Femur (tissue), 1 donor: ENCODE measurements at regions not wholly inside any gene's neighbourhood (a gene's known extent, or its start where the extent isn't known, plus 50 kb on each side); places are given as distances from the start of the nearest gene placed in this dataset.
"Not testable (repeated sequence)": the region's sequence is repeated elsewhere in the genome, so short reads cannot be mapped to it uniquely, and the experiment has no call there.

Experiments used
- DNase-seq: peaks from one replicate; pipeline ENCODE4 v3.0.0-alpha.2; 2017

DNA sequence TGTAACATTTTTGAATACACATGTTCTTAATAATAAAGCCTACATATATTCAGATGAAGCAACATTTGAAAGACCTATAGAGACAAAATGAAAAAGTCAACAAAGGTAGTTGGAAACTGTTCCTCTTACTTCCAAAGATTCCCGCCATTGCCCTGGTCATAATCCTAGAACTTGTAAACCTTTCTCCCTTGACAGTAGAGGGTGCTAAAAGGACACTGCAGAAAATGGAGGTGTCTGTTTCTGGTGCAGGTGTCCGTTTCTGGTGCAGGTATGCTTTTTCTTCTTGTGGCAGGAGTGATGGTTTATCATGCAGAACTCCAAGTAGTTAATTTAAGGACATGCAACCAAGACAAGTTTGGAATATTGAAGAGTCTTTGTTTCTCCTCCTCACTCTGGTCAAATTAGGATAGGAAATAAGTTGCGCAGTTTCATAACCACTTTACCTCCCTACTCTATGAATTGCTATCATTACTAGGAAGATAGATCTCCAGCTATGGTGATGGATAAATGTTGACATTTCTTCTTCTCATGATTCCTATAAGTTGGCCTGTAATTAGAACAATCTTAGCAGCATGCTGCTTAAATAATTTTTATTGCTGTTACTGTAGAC, 56.0 kb upstream of the FAM174A start:
- no peak for DNase-seq

DNA sequence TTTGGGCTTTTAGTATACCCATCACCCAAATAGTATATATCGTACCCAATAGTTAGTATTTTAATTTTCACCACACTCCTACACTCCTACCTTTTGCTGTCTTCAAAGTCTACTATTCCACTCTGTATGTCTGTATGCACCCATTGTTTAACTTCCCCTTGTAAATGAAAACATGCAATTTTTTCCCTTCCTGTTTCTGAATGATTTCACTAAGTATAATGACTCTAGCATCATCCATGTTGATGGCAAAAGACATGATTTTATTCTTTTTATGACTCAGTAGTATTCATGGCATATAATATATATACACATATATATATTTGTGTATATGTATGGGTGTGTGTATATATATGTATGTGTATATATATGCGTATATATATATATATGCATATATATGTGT, 63.1 kb upstream of the FAM174A start:
- no peak for DNase-seq

DNA sequence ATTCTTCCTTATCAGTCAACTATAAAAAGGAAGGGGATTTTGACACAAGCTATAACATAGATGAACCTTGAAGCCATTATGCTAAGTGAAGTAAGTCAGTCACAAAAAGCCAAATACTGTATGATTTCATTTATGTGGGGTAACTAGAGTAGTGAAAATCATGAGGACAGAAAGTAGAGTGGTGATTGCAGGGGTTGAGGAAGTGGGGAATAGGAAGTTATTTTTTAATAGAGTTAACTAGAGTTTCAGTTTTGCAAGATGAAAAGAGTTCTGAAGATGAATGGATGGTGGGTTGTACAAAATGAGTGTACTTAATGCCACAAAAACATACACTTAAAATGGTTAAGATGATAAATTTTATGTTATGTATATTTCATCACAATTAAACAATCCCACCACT, 65.4 kb upstream of the FAM174A start:
- DNase-seq, result no peak

DNA sequence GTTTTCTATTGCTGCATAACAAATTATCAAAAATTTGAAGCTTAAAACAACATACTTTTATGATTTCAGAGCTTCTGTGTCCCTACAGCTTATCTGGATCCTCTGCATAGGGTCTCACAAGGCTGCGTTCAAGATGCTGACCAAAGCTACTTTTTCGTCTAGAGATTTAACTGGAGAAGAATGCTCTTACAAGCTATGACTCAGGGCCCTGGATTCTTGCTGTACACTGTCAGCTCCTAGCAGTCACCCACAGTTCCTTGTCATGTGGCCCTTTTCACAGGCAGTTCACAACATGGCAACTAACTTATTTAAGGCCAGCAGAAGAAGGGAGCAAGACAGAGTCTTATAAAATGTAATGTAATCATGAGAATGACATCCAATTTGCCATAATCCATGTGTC, 70.8 kb upstream of the FAM174A start:
- no peak for DNase-seq

DNA sequence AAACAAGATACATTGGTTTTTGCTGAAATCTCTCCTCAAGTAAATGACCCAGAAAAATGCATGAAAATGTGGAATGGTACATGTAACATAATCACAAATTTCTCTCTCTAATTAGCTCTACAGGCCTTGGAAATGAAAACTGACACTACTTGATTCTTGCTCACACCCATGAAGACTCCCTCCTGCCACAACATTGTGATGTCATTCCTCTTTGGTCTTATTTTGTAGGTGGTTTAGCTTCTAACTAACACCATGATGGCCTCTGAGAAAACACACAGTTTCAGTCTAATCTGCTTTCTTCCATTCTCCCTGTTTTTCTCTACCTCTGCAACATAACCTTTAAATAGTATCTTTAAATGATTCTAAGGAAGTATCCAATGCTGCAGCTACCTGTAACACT, 78.6 kb upstream of the FAM174A start:
- no peak for DNase-seq

DNA sequence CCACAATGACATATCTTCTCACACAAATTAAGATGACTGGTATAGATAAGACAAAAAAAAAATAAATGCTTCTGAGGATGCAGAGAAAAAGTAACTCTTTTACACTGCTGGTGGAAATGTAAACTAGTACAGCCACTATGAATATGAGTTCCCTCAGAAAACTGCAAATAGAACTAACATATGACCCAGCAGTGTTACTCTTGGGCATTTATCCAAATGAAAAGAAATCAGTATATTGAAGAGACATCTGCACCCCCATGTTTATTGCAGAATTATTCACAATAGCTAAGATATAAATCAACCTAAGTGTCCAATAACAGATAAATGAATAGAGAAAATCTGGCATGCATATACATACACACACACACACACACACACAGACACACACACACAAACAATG, 83.0 kb upstream of the FAM174A start:
- no peak for DNase-seq

DNA sequence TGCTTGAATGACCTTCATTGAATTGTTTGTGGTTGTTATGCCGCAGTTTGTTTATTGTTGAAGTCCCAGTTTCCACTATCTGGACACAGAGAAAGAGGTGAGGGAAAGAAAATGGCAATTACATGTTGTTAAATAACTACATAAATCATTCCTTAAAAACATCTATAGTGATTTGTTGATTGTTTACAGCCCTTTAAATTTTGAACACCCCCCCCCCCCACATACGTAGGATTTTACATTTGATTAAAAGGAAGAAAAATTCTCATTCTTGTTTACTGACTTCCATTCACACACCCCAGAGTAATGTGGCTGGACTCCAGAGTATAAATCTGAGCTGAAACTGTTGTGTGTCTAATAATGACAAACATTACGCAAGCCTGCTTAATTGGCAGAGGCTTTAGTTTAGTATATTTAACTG, 87.1 kb upstream of the FAM174A start:
- DNase-seq, result no peak

DNA sequence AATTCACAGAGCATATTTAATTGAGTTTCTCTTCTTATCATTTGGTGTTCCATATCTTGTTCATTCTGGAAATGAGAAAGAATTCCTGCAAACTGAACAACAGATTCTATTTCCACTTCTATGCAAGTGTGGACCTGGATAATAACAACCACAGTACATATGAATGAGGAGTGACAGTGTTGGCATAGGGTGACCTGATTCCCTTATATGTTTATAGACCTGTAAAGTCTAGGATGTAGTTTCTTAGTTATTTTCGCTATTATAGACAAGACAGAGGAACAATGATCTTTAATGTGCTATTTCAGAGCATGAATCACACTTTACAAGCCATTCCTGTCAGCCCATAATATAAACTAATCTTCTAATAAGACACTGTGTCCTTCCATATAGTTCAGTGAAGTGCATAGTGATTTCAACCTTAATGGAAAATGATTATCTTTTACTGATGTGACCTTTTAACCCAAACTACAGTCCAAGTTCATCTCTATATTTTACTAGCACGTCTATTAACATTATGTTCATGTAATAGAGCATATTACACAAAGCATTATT, 88.2 kb upstream of the FAM174A start:
- no peak for DNase-seq

DNA sequence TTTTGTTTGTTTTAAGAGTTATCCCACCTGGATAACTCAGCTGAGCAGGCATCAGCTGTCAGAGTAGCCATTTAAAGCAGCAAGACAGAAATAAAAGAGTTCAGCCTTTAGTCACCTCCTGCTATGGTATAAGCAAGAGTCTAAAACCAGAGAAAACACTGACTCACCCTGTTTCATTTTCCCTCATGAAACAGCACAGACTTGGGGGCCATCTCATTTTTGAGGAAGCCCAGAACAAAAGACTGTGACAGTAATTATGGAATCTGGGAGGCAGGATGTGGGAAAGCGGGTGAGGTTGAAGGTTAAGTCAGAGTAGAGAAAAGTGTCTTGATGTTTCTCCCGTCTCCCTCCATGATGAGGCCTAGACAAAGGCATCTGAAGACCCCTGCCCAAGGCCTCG, 90.2 kb upstream of the FAM174A start:
- DNase-seq, result no peak

DNA sequence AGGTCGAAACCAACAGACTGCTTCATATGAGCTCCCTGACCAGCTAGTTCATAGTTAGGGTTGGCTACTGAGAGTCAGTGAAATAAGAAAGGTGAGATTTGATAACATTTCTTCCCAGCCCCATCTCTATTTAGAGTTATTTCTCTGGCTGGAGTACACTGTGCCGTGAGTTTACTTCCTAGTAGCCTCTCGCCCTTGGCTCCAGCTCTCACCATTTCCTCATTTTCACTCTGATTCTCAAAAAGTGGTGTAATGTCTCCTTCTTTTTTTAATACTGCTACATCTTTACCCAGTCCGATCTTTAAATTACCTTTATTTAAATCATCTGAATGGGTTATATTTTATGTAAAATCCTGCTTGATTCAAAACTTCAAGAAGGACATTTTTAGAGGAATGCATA, 100.4 kb upstream of the FAM174A start:
- no peak for DNase-seq

DNA sequence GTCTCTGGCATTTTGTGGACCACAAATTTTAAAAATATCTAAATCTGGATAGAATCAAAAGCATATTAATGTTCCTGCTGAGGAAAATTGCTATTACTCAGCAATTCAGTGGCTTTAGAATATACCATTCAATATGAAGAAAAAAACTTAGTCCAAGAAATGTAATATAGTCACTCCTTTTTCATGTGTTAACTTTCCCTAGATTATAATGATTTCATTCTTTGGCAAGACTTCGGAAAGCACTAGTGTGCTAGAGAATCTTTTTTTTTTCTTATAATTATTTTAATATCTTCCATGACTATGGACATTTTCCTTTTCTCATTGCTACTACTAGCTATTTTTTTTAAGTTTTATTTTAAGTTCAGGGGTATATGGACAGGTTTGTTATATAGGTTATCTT, 102.4 kb upstream of the FAM174A start:
- no peak for DNase-seq

DNA sequence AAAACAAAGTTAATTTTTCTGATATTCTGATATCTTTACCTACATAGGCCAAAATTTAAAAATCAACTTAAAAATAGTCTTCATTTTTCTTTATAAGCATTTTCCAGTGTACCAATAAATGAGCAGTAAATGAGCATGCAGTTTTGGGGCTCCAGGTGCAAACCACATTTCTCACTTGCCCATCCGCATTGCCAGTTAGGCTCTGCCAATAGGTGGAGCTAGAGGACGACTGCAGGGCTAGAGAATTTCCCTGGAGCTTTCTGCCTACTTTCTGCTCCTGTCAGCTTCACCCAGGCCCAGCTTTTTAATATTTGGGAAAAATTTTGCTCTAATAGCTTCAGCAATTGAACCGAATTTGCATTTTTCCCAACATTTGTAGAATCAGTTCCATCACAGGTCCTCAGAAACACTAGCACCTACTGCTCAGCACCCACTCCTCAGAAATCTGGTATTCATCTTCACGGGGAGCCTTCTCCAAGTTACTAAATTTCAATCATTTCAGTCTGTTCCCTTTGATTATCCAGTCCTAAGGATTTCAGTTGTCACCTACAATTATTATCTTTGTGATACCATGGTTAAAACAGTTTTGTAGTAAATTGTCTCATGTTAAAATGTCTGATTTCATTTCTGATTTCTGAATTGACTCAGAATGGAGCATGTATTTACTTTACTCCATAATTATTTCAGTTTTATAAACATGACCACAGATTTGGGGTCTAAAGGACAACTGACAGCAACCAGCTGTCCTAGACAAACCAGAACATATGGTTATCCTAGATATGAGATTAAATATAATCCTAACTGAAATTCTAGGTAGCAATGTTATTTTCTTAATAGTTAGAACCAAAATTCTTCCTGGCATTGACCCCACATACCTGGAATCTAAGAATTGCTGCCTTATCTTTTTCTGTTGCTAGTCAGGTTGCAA, 104.6 kb upstream of the FAM174A start:
- DNase-seq, result peak; percentile 43

DNA sequence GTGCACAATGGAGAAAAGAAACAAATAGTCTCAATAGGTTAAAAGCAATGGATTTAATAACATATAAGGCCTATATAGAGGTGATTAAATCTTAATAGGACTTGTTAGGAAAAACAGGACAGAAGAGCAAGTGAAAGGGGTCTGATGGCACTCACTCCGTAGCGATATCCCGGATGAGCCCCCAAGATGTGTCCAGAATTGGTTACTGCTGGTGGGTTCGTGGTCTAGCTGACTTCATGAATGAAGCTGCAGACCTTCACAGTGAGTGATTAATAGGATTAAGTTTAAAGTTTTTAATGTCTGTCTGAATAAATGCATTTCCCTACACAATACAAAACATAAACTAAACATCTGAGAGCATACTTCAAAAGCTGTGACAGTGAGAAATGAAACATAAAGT, 110.4 kb upstream of the FAM174A start:
- DNase-seq, result no peak

DNA sequence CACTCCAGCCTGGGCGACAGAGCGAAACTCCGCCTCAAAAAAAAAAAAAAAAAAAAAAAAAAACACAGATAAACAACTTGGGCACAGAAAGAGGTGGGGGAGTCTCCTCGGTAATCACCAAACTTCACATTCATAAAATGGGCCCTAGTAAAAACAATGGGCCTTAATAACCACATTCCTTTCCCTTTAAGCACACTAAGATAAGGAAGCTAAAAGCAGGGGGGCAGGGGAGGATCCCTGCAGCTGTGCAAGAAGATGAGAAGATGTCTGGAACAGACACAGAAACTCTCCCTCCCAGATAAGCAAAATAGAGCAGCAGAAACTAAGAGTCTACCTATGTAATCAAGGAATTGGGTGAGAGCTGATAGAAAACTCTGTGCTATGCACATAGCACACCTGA, 111.2 kb upstream of the FAM174A start:
- DNase-seq, result no peak

DNA sequence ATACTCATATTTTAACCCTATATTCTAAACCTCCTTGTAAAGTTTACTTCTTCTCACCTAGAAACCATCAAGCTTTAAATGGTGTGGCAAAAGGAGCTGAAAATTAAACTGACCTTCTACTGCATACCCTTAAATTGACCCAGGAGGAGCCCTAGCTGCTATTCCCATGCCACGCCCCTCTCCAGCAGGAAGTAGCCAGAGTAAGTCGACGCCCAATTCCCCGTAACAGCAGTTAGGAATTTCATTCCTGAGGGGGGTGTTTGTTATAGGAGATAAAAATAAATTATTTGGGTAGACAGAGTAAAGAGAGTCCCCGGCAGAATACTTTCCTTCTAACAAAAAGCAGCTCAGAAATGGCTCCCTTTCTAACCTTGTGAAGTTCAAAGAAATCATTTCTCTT, 111.8 kb upstream of the FAM174A start:
- no peak for DNase-seq

DNA sequence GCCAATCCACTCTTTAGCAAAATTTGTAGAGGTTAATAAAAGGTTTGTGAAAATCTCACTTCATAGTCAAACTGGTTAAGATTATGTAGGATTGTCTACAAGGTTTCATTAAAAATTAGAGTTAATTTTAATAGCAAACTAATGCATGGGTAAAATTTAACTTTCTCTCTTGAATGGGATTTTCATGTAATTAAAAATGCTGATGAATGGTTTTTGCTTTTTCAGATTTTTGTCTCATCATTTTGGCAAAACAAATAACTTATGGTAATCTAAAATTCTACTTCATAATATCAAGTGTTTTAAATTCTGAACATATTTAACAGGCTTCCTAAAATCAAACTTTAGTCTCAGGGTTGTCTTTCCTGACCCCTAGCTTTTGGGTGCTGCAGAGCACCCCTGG, 113.8 kb upstream of the FAM174A start:
- DNase-seq, result no peak

DNA sequence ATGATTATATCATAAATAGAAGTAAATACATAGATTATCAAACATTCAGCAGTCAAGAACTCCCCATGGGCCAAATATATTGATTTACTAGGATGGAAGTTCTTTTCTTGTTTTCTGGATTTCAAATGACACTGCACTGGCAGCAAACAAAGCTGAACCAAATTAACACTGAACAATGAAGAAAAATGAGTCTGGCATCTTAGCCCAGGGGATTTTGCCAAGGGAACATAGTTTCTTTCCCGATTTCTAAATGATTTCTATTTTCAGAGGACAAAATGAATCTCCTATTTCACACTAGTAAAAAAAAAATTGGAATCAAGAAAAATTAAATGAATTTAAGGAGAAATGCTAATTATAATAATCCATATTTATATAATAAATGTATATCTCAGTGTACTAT, 116.9 kb upstream of the FAM174A start:
- DNase-seq, result no peak

DNA sequence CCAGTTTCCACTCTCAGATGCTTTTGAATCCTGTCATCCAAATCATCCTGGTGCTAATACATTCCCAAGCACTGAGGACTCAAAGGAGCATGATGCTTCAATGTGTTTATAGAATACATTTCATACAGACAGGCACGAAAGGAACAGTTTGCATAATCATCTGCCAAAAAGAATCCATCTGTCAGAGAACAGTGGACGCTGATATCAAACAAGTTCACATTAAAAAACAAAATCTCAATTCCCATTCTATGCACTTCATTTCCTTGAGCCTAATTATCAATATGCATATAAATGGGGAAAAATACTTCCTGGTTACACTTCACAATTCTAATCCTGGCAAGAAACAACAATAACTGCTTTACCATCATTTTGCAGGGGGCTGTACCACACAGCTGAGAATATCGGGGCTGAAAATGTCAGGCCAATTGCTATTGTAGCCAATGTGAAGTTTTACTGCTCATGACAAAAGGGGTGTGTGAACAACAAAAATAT, 125.5 kb upstream of the FAM174A start:
- DNase-seq, result no peak

DNA sequence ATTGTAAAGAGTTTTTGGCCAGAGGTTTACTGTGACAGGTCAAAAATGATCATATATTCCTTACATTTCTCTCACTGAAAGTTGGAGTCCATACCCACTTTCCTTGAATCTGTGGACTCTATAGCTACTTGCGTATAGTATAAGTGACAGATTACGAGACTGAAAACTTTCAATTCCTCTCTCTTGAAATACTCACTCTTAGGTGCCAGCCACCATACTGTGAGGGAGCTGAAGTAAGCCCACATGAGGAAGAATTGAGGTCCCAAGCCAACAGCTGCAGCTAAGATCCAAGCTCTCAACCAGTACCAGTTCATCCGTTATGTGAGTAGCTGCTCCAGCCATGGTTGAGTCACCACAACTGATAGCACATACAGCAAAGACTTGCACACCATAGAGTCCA, 128.1 kb upstream of the FAM174A start:
- no peak for DNase-seq

DNA sequence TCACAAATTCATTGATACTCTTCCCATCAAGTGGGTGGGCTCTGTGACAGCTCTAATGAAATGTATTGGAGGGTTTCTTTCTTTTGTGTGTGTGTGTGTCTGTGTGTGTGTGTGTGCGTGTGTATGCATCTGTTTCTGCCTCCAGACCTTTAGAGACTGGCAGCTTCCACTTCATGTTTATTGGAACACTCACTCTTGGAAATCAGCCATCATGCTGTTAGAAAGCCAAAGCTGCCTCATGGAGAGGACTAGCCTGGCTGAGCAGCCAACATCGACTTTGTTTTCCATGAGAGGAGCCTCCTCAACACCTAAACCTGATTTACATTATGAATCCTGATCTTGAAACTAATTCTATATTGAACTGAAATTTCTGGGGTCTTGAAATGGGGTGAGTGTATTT, 128.5 kb upstream of the FAM174A start:
- no peak for DNase-seq

DNA sequence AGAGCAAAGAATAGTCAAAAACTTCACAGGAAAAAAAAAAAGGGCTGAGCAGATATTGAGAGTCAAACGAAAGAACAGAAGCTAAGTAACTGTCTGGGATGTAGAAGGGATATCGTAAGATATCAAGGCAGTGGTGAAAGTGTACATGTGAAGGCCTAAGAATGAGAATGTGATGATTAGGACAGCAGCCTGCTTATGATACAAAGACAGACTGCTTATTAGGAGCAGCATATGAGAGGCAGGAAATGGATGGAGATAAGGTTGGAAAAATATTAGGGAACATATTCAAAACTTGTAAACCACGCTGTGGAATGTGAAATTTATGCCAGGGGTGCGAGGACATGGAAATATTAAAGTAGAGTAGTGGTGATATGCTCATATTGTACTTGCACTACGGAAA, 133.1 kb upstream of the FAM174A start:
- DNase-seq, result no peak

DNA sequence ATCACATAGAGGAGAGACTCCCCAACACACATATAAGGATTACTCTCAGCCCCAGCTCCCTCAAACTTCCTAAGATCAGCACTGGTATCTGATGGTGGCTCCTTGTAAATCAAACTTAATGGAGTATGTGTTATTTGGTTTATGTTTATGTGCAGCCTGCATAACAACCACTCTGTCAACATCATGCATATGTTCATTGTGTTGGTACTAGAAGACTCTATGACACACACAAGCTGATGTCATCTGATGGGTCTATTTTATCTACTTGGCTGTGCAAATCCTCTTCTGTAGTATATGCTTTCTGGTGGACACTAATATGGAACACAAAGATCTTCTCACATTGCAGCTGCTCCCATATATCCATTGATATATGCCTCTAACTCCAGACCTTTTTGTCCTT, 134.0 kb upstream of the FAM174A start:
- DNase-seq, result no peak

DNA sequence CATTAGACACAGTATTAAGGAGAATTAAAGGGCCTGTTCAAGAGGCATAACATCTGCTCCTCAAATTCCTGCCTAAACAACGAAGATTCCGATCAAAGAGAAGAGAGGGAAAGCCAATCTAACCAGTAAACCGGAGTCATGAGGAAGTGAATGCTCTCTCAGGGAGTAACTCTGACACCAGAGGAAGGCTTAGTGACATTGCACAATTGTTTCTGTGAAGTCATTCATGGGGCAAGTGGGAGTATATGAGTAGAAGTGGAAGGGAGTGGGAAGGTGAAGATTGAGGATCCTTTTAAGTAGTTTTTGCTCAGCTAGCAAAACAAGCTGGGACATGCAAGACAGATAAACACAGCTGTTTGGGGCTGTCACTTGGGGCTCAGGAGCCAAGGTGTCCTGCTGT, 136.4 kb upstream of the FAM174A start:
- DNase-seq, result not testable (repeated sequence)

DNA sequence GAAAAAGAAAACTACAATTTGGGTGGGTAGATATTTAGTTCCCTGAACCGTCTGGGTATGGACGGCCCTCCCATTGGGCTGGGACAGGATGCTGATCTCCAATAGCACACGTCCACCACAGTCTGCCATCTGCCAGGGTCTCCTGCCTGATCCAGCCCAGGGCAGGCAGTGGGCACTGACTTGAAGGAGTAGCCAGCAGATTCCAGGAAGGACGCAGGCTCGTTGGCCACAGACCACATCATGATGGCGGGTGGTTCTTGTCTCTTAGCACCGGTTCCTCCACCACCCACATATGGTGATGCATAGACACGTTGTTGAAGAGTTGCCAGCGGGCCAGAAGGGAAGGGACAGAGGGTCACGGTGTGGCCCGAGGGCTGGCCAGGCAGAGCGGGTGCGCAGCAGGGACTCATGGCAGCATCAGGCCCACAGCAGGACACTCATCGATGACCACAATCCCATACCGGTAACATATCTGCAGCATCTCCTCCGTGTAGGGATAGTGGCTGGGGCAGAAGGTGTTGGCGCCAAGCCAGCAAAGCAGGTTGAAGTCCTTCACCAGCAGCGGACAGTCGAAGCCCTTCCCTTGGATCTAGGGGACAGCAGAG, 155.8 kb upstream of the FAM174A start:
- DNase-seq, result not testable (repeated sequence)
